ENCODE measurements at regions not wholly inside any gene's neighbourhood (a gene's known extent, or its start where the extent isn't known, plus 50 kb on each side); places are given as distances from the start of the nearest gene placed in this dataset.

- TF ChIP-seq EZH2 (IDR thresholded peaks at IDR 0.05; ENCODE audit: borderline replicate concordance, insufficient read depth, low read length, poor library complexity, severe bottlenecking) (no peak), SMC3 (conservative IDR thresholded peaks at IDR 0.05; ENCODE audit: poor library complexity) (no peak), EP300 (conservative IDR thresholded peaks at IDR 0.05; ENCODE audit: poor library complexity, severe bottlenecking) (no peak), POLR2AphosphoS5 (IDR thresholded peaks at IDR 0.05) (no peak), MXI1 (conservative IDR thresholded peaks at IDR 0.05; ENCODE audit: poor library complexity, severe bottlenecking) (no peak)
- TF ChIP-seq, protein P1, sequence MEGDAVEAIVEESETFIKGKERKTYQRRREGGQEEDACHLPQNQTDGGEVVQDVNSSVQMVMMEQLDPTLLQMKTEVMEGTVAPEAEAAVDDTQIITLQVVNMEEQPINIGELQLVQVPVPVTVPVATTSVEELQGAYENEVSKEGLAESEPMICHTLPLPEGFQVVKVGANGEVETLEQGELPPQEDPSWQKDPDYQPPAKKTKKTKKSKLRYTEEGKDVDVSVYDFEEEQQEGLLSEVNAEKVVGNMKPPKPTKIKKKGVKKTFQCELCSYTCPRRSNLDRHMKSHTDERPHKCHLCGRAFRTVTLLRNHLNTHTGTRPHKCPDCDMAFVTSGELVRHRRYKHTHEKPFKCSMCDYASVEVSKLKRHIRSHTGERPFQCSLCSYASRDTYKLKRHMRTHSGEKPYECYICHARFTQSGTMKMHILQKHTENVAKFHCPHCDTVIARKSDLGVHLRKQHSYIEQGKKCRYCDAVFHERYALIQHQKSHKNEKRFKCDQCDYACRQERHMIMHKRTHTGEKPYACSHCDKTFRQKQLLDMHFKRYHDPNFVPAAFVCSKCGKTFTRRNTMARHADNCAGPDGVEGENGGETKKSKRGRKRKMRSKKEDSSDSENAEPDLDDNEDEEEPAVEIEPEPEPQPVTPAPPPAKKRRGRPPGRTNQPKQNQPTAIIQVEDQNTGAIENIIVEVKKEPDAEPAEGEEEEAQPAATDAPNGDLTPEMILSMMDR (IDR thresholded peaks at IDR 0.05; ENCODE audit: poor library complexity, severe bottlenecking), result no peak
These were observed 105.2 kb upstream of the CITED2 start for GRCh38 chr6:139479433-139480222.

All from neural cell (in vitro differentiated cells).